ENCODE measurements at regions not wholly inside any gene's neighbourhood (a gene's known extent, or its start where the extent isn't known, plus 50 kb on each side); places are given as distances from the start of the nearest gene placed in this dataset.

DNA sequence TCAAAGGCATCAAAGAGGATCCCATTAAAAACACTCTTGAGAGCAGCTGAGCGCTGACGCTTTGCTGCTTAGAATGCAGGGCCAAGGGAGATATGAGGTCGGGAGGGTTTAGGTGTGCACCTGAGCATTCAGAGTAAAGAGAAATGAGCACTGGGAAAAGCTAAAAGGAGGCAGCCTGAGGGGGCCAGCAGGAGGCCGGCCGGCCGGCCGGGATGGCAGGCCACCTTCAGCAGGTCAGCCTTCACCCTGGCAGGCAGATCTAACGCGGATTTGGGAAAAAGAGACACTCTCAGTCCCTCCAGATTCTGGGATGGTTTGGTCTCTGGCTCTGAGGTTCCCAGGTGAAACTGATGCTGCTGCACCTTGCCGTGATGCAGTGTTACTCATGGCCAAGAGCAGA is 393.5 kb downstream of the TRIML1 start:
- no peak for TF ChIP-seq EZH2 (IDR thresholded peaks at IDR 0.05; ENCODE audit: low read length, unreplicated experiment)
- TF ChIP-seq CTCF (conservative IDR thresholded peaks at IDR 0.05; ENCODE audit: low read depth, low read length): no peak
- no peak for TF ChIP-seq EZH2phosphoT487 (IDR thresholded peaks at IDR 0.05; ENCODE audit: borderline replicate concordance, low read length)

All from PC-3 (cell line).